ENCODE measurements at regions not wholly inside any gene's neighbourhood (a gene's known extent, or its start where the extent isn't known, plus 50 kb on each side); places are given as distances from the start of the nearest gene placed in this dataset.
A peak's percentile ranks its signal among the peaks of the same experiment; 100 is the strongest.
"Not testable (repeated sequence)": the region's sequence is repeated elsewhere in the genome, so short reads cannot be mapped to it uniquely, and the experiment has no call there.

DNA sequence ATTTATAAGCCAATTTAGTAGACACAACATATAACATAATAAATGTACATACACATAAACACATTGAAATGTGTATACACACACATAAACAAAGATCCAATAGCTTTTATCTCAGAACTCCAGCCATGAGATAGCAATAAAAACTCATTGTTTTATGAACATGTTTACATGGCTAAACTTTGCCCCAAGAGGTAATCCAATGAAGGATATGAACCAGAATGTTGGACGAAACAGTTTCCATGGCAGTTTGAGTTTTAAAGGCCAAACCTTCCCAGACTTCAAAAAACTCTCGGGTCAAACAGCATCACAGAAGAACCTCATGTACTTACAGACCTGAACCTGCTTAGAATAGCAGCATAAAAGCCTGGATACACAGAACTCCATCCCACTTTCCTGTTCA lies 97.2 kb upstream of the WDR75 start:
- TF ChIP-seq POLR2A (IDR thresholded peaks at IDR 0.05): no peak
- no peak for TF ChIP-seq POLR2AphosphoS5 (IDR thresholded peaks at IDR 0.05)
- TF ChIP-seq, protein P1, sequence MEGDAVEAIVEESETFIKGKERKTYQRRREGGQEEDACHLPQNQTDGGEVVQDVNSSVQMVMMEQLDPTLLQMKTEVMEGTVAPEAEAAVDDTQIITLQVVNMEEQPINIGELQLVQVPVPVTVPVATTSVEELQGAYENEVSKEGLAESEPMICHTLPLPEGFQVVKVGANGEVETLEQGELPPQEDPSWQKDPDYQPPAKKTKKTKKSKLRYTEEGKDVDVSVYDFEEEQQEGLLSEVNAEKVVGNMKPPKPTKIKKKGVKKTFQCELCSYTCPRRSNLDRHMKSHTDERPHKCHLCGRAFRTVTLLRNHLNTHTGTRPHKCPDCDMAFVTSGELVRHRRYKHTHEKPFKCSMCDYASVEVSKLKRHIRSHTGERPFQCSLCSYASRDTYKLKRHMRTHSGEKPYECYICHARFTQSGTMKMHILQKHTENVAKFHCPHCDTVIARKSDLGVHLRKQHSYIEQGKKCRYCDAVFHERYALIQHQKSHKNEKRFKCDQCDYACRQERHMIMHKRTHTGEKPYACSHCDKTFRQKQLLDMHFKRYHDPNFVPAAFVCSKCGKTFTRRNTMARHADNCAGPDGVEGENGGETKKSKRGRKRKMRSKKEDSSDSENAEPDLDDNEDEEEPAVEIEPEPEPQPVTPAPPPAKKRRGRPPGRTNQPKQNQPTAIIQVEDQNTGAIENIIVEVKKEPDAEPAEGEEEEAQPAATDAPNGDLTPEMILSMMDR (IDR thresholded peaks at IDR 0.05): no peak
- H3K27me3 ChIP-seq (replicated peaks; ENCODE audit: insufficient read depth): no peaks in the 10 kb centered on the region
- H3K27ac ChIP-seq: no peak overlapping the region
- H3K36me3 ChIP-seq: no peaks in the 10 kb centered on the region
- no peak overlapping the region for H3K4me3 ChIP-seq
- WGBS: 50% methylated on average over 2 of the region's 2 CpGs
- DNase-seq (ENCODE audit: low spot score): no peak
- H3K9me3 ChIP-seq: no peaks in the 10 kb centered on the region
- H3K4me1 ChIP-seq (replicated peaks): no peaks in the 10 kb centered on the region
- intact Hi-C loops (cut with DNase I): no loop called here

DNA sequence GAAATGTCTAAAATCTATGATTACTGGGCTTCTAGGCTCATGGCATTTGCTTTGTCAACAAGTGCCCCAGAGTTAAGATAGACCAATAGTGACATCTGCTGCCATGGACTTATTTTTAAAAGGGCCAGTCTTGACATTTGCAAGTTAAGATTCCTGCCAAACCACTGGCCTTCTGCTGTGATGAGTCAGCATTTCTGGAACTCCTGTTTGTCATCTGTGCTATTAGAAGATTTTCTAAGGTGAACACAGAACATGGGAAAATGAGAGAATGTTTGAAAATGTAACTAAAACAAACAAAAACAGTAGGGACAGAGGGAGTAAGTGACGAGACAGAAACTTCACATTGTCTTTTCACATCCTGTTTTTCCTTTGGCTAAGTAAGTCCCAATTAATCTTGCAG lies 93.7 kb upstream of the WDR75 start:
- Histone ChIP-seq H3K27ac (no peak overlapping the region), H3K36me3 (no peaks in the 10 kb centered on the region), H3K4me3 (no peak overlapping the region), H3K27me3 (replicated peaks; ENCODE audit: insufficient read depth) (no peaks in the 10 kb centered on the region), H3K9me3 (no peaks in the 10 kb centered on the region), H3K4me1 (replicated peaks) (no peaks in the 10 kb centered on the region)
- intact Hi-C loops (cut with DNase I): no loop called here
- 4% methylated on average over 1 of the region's 1 CpG for WGBS
- TF ChIP-seq POLR2AphosphoS5 (IDR thresholded peaks at IDR 0.05): no peak
- no peak for TF ChIP-seq POLR2A (IDR thresholded peaks at IDR 0.05)
- TF ChIP-seq, protein P1 (IDR thresholded peaks at IDR 0.05): peak in 1 of 4 experiments; percentile 15
- DNase-seq (ENCODE audit: low spot score): no peak

DNA sequence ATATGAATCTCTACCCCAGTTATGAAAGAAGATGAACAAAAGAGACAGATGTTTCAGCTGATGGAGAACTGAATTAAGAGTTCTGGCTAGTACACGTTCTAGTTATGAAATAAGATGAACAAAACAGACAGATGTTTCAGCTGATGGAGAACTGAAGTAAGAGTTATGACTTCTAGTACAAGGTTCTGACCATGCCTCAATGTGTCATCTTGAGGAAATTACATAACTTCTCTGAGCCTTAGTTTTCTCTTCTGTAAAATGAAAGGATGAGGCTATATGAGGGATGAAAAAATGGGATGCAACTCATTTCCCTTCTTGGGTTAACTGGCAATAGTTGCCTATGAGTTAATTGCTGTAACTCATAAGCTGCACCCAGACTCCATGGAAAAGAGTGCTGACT lies 92.9 kb upstream of the WDR75 start:
- Histone ChIP-seq H3K36me3 (no peaks in the 10 kb centered on the region), H3K4me3 (no peak overlapping the region), H3K27ac (no peak overlapping the region), H3K4me1 (replicated peaks) (no peaks in the 10 kb centered on the region), H3K27me3 (replicated peaks; ENCODE audit: insufficient read depth) (no peaks in the 10 kb centered on the region), H3K9me3 (no peaks in the 10 kb centered on the region)
- TF ChIP-seq, protein P1 (IDR thresholded peaks at IDR 0.05): no peak
- no peak for TF ChIP-seq POLR2AphosphoS5 (IDR thresholded peaks at IDR 0.05)
- TF ChIP-seq POLR2A (IDR thresholded peaks at IDR 0.05): no peak
- 67% methylated on average over 1 of the region's 1 CpG for WGBS
- DNase-seq (ENCODE audit: low spot score): no peak
- intact Hi-C loops (cut with DNase I): no loop called here

DNA sequence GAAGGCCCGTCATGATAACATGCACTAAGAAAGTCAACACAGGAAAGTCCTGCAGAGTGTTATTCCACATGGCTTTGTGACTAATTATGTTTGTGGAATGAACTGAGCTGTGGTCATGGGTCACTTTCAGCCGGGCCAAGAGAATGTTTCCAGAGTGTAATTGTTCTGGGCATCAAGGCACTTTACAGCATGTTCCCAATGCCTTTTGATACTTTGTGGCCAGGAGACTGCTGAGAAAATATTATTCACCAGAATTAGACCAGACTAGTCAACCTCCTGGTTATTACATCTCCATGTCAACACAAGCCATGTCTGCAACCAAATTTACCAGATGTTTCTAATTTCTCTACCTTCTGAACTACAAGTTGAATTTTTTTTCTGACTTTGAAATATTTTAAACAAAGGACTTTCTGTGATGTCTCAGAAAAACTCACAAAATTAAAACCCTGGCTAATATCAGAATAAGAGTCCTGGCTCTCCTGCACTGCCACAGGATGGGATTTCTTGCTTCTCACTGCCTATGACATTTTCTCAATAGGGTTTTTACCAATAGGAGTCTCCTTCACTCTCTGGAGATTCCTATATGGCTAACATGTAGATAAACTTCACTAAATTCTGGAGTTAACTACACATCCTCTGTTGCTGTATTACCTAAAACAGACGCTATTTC lies 90.6 kb upstream of the WDR75 start:
- H3K9me3 ChIP-seq: no peaks in the 10 kb centered on the region
- H3K27me3 ChIP-seq (replicated peaks; ENCODE audit: insufficient read depth): no peaks in the 10 kb centered on the region
- H3K4me1 ChIP-seq (replicated peaks): no peaks in the 10 kb centered on the region
- H3K4me3 ChIP-seq: no peak overlapping the region
- no peak for DNase-seq (ENCODE audit: low spot score)
- TF ChIP-seq POLR2AphosphoS5 (IDR thresholded peaks at IDR 0.05) (peak; percentile 44), POLR2A (IDR thresholded peaks at IDR 0.05) (no peak)
- TF ChIP-seq, protein P1 (IDR thresholded peaks at IDR 0.05): no peak
- H3K36me3 ChIP-seq: no peaks in the 10 kb centered on the region
- WGBS: 20% methylated on average over 3 of the region's 3 CpGs
- intact Hi-C loops (cut with DNase I): no loop called here
- no peak overlapping the region for H3K27ac ChIP-seq

DNA sequence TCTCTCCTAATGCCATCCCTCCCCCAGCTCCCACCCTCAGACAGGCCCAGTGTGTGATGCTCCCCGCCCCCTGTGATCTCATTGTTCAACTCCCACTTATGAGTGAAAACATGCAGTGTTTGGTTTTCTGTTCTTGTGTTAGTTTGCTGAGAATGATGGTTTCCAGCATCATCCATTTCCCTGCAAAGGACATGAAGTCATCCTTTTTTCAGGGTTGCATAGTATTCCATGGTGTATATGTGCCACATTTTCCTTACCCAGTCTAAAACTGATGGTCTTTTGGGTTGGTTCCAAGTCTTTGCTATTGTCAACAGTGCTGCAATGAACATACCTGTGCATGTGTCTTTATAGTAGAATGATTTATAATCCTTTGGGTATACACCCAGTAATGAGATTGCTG lies 89.3 kb upstream of the WDR75 start:
- H3K9me3 ChIP-seq; DNase-seq (ENCODE audit: low spot score); intact Hi-C loops (cut with DNase I); H3K4me1 ChIP-seq (replicated peaks); H3K27ac ChIP-seq; H3K4me3 ChIP-seq; H3K27me3 ChIP-seq (replicated peaks; ENCODE audit: insufficient read depth); H3K36me3 ChIP-seq: not testable (repeated sequence)
- WGBS: 96% methylated on average over 1 of the region's 1 CpG

DNA sequence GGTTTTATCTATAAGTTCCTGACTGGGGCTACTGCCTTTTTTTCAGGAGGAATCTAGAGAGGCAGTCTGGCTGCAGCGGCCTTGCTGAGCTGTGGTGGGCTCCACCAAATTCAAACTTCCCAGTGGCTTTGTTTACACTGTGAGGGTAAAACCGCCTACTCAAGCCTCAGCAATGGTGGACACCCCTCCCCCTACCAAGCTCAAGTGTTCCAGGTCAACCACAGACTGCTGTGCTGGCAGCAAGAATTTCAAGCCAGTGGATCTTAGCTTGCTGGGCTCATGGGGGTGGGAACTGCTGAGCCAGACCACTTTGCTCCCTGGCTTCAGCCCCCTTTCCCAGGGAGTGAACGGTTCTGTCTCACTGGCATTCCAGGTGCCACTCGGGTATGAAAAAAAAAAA lies 83.9 kb upstream of the WDR75 start:
- DNase-seq (ENCODE audit: low spot score); H3K4me3 ChIP-seq; intact Hi-C loops (cut with DNase I); H3K9me3 ChIP-seq; H3K36me3 ChIP-seq; H3K27ac ChIP-seq; H3K4me1 ChIP-seq (replicated peaks); H3K27me3 ChIP-seq (replicated peaks; ENCODE audit: insufficient read depth): not testable (repeated sequence)
- WGBS: 61% methylated on average over 4 of the region's 4 CpGs
